Activated CD4-positive, alpha-beta T cell treated with anti-CD3 and anti-CD28 coated beads, Interleukin-2, amount 50 U/mL, for 1 hour (primary cell): ENCODE measurements at regions not wholly inside any gene's neighbourhood (a gene's known extent, or its start where the extent isn't known, plus 50 kb on each side); places are given as distances from the start of the nearest gene placed in this dataset.

Experiments used
- DNase-seq: peaks from one replicate; pipeline ENCODE4 v3.0.0-alpha.2; 2020

GRCh38 chr1:5765997-5766913, 226.0 kb downstream of the NPHP4 start:
- no peak for DNase-seq

GRCh38 chr1:5765483-5765882, 226.7 kb downstream of the NPHP4 start:
- DNase-seq: no peak

- DNase-seq: no peak
Observed at GRCh38 chr1:5764959-5765358, 227.3 kb downstream of the NPHP4 start.

GRCh38 chr1:5764464-5764863, 227.8 kb downstream of the NPHP4 start:
- no peak for DNase-seq

- DNase-seq: no peak
Observed at GRCh38 chr1:5763696-5764370, 228.4 kb downstream of the NPHP4 start.

- no peak for DNase-seq
Observed at GRCh38 chr1:5758859-5759578, 233.2 kb downstream of the NPHP4 start.

- no peak for DNase-seq
Observed at GRCh38 chr1:5758000-5758858, 234.0 kb downstream of the NPHP4 start.

- DNase-seq: no peak
Observed at GRCh38 chr1:5757187-5757805, 234.9 kb downstream of the NPHP4 start.

- no peak for DNase-seq
Observed at GRCh38 chr1:5756434-5757186, 235.6 kb downstream of the NPHP4 start.

- DNase-seq: no peak
Observed at GRCh38 chr1:5755552-5756125, 236.6 kb downstream of the NPHP4 start.

- no peak for DNase-seq
Observed at GRCh38 chr1:5754817-5755551, 237.2 kb downstream of the NPHP4 start.

GRCh38 chr1:5753549-5754421, 238.4 kb downstream of the NPHP4 start:
- no peak for DNase-seq

GRCh38 chr1:5752746-5753548, 239.3 kb downstream of the NPHP4 start:
- DNase-seq: no peak

- no peak for DNase-seq
Observed at GRCh38 chr1:5751833-5752745, 240.1 kb downstream of the NPHP4 start.

GRCh38 chr1:5751163-5751540, 241.1 kb downstream of the NPHP4 start:
- DNase-seq: no peak

- DNase-seq: no peak
Observed at GRCh38 chr1:5750186-5751162, 241.8 kb downstream of the NPHP4 start.
